HG03571 (cell line): ENCODE measurements at regions not wholly inside any gene's neighbourhood (a gene's known extent, or its start where the extent isn't known, plus 50 kb on each side); places are given as distances from the start of the nearest gene placed in this dataset.

ENCODE experiments used
- ATAC-seq: cut with Tn5 transposase; IDR thresholded peaks from one replicate; pipeline ENCODE4 v1.9.1; 2021; ENCODE audit not compliant: unreplicated experiment

DNA sequence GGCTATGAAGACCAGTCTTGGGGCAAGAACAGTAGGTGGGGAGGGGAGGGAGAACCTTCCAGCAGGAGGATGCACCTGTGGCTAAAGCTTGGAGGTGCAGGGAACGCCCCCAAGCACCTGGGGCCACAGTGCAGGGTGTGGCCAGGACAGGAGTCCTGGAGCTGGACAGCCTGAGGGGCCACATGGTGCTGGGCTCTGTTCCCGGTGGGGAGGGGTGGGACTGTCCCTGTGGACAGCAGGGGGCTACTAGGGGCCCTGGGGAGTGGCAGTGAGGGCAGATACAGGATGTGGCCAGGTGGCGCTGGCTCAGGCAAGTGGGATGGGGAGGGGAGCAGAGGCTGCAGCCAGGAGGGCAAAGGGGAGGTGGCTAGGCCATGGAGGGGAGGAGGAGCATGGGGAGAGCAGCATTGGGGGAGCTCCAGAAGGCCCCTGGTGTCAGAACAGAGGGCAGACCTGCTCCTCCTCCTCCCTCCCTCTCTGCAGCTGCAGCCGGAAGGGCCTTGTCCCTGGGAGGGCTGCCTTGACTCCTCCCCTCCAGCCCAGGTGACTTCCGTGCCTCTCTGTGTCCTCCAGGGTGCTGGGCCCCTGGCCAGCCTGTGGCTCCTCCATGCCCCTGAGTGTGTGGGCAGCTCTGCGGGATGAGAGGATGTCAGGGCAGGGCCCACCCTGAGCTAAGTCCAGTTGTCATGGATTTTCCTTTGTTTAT, 68.4 kb upstream of the DLK1 start:
- no peak for ATAC-seq

DNA sequence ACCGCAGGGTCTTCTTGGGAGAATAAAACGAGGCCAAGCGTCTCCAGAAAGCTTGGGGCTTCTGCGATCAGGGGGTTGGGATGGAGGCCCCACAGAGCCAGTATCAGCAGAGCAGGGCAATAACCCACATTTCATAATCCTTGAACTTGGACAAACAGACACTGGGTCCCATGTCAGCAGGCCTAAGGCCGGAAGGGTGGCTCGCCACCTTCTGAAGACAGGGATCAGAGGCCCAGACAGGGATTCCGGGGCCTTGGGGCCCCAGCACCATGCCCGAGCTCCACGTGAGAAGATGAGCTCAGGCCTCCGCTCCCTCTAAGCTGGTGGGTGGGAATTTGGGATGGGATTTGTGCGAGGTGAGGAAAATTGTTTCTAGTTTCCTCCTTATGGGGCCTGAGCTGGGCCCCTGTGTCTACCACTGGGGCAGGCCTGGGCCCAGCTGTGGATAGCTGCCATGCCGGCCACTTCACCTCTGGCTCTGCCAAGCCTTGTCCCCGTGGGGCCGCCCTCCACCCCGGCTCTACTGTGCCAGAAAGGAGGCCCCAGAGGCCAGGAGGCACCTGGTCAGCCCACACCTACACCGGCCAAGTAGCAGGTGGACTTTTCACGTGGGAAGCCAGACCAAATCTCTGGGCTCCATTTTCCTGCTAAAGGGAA, 67.2 kb upstream of the DLK1 start:
- ATAC-seq: no peak

DNA sequence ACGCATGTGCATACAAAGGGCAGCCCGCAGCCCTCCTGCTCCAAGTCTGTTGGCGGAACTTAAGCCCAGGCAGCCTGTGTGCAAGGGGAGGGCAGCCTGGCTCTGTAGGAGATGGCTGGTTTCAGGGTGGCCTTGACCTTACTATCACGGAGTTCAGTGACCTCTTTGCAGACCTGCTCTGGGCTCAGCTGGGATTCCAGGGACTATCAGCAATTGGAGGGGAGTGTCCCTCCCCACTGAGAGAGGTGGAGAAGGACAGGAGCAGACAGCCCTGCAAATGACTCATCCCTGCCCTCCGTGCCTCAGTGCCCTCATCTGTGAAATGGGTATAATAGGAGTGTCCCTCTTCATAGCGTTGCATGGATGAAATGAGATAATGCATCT, 66.2 kb upstream of the DLK1 start:
- ATAC-seq: no peak

DNA sequence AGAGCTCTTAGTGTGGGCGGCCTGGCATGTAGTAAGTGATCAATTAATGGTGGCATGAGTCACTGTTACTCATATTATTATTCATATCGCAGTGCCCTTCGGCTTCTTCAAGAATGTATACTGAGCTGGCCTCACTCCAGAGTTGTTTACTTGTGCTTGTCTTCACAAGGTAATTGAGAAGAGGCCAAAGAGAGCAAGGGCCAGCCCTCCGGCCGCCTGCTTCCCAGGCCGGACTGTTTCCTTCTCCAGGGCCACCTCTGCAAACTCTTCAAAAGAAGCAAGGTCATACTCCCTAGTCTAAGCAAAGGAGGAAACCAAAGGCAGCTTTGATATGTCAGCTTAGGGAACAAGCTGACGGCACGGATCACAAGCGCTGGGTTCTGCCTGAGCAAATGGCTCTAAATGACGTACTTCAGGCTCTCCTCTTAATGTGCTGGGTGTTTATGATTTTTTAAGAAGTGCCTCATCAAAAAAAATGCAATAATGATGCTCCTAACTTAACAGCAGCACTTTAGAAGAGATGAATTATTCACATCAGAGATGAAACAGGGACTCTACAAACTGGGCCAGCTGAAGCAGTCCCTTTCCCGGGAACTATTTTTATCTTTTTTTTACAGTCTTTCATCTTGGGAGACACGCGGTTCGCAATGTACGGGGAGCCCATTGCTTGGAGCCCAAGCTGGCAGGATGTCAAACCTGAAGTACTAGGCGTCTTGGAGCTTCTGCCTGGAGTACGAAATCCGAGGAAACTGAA, 65.6 kb upstream of the DLK1 start:
- no peak for ATAC-seq

DNA sequence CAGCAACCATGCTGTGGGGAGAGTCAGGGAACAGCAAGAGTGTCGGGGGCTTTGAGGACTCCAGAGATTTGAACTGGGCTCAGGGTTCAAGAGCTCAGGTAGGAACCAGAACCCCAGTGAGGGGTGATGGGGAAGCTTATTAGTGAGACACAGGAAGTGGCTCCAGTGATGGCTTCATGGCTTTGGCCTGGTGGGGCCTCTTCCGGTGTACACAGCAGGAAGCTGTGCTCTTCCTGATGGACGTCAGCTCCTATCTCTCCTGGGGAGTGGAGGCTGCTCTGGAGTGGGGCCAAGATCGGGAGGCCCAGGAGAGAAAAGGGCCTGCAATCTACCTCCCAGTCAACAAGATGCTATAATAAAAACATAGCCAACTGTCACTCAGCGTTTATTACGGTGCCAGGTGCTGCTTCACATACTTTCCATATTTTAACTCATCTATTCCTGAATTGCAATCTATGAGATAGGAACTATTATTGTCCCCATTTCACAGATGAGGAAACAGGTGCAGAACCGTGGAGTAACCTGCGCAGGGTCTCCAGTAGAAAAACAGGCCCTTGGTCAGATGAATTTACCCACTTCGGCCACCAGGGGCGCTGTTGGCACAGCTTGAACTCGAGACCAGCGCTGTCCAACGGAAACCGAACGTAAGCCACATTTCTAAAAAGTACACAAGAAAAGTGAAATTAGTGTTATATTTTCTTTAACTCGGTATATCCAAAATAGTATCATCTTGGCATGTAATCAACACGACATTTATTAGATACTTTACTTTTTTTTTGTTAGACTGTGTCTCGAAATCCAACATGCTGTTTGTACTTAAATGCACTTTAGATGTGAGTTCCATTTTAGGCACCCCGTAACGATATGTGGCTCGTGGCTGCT, 63.6 kb upstream of the DLK1 start:
- no peak for ATAC-seq

DNA sequence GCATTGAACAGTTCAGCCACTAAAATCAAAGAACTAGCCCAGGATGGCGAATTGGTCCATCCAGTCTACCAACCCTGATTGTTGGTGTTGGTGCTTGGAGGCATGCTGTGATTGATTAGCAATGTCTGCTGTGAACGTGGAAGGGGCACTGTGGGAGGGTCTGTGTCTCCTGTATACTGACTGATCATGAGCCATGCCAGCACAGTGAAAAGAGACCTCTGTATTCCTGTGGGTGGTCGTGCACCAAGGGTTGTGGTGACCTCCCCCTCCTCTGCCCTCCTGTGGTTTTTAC, 63.0 kb upstream of the DLK1 start:
- ATAC-seq: no peak

DNA sequence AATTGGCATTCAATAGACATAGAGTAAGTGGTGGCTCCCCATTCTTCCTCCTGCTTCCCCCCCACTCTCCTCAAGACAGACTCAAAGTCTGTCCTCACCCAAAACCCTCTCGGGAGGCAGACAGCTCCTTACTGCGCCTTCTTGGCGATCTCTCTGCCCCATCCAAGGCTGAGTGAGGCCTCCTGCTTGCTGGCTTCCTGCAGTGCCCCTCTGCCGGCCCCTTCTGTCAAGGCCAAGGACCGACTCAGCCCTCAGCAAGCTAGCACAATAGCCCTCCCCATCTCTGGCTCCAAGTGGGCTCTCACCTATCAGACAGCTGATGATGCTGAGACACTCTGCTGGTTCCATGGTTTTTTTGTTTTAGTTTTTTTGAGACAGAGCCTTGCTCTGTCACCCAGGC, 62.5 kb upstream of the DLK1 start:
- ATAC-seq: no peak

DNA sequence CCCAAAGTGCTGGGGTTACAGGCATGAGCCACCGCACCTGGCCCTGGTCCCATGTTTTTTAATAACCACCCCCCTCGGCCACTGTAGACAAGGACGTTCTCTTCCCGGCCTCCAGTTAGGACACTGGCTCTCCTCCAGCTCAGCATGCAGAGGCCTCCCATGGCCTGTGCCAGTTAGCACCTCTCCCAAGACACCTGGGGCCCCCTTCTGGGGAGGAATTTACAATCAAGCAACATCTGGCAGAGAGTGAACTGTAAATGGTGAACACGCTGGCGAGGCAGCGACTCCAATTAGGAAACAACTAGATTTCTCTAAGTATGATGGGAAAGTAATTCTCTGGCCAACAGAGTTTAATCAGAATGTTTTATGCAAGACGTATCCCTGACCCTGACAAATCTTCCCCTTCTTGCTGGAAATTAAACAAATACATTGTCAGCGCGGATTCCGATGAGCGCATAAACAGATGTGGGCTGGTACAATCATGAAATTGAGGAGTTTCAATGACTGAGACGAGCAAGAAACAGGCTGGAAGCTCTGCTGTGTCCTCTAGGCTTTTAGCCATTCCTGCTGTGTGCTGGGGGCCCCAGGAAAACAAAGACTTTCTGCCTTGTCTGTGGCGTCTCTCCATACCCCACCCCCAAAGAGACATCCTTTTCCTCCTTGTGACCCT, 61.7 kb upstream of the DLK1 start:
- ATAC-seq: no peak

DNA sequence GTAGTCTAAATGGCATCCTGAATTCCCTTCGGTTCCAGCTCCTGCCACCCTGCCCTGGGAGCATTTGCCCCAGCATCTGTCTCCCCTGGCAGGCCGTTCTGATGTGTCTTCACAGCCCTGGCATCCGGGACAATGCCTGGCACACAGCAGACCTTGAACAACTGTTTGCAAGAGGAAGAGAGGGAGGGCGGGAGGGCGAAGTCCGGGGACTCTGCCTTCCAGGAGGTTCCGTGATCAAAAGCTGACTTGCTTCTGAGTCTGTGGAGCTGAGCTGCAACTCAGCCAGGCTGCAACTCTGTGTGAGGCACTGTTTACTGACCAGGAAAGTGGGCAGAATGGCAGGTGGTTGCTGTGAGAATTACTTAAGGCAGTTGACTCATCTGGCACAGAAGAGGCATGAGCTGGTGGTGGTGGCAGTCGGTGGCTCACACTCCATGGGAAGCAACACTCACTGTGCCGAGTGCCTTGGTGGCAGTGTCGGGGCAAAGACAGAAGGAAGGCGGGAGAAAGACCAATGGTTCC, 61.1 kb upstream of the DLK1 start:
- no peak for ATAC-seq

DNA sequence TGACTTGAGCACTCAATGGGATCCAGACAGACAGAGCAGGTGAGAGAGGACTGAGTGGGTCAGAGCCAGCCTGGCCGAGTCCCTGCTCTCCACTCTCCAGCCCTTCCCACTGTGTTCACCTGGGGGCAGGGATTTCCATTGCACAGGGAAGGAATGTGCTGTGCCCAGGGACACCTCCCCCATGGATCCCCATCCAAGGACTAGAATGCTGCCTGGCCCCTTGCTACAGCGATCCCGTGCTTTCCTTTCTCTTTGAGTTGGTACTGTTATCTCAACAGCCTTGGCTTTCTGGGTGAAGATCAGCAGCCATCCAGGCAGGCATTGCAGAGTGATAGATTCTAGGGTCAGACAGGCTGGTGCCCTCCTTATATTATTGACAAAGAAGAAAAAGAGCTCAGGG, 60.3 kb upstream of the DLK1 start:
- ATAC-seq: no peak

DNA sequence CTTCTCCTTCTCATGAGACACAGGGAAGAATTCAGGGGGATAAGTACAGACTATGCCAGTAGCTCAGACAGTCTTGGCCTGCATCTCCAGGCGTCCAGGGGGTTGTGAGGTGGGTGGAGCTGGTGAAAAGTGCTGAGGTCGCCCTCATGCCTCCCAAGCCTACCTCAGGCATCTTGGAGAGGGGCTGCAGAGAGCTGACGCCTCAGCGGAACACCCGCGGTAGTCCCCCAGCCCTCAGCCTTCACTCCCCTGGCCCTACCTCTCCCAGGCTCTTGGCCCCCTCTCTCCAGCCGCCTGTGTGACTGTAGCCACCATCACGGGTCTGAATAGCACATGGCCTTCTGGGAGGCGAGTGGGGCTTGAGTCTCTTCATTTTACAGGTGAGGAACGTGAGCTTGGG, 59.8 kb upstream of the DLK1 start:
- no peak for ATAC-seq

DNA sequence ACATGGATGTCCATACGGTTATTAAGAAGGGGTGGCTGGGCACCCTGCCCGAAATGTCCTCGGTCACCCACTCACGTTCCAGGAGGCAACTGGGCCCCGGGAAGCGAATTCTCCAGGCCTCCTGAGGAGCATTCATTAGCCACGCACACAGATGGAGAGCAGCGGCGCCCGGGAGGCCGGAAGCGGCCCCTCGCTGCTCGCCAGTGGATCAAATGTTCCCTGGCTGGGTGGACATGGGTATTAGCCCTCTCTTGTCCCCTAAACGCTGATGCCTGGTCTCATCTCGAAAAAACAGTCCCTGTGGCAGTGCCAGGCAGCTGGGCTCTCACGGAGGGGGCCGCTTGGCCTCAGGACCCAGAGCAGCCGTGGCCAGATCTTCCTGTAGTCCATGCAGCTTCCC, 59.0 kb upstream of the DLK1 start:
- no peak for ATAC-seq

DNA sequence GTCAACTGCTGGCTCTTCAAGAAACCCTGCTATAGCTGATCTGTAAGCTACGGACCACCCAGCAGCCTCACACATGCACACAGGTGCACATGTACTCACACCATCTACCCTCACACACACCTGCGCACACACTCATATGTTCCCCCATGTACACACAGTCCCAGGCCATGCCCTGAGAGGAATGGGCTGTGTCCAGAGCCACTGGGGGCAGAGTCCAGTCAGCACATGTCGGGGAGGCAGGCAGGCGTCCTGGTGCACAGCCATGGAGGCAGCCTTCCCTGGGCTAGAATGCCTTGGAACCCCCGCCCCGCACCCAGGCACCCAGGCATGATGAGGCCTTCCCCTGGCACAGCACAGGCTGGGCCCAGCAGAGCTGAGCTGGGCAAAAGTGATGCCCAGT, 58.3 kb upstream of the DLK1 start:
- no peak for ATAC-seq

DNA sequence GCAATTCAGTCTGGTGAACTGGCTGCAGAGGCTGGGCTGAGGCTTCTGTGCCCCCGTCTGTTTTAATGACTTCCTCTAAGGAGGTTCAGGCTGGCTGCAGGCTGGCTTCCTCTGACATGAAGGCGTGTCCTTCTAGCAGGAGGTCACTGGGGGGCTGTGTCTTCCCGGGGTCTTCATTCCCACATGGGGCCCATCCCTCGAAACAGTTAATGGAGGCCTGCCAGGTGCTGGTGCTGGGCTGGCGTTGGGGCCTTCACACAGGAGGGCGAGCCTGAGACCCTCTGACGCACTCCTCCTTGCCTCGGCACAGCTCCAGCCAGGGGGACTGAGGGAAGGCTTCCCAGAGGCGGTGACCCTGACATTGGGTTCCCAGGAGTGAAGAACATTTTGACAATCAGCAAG, 57.7 kb upstream of the DLK1 start:
- ATAC-seq: no peak

DNA sequence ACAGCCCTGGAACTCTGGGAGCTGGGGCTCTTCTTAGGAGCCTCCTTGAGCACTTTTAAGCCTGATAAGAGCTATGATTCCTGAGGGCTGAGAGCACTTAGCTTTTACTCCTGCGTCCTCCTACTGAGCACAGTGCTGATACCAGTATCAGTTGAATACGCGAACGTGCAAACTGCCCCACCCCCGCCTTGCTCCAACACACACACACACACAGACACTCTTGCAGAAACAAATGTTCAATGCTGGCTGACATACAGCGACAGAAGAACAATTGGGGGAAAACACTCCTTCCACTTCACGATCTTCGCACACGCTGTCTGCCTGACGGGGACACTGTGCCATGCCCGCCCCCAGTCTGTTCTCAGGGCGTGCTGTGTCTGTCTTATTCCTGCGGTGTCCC, 57.2 kb upstream of the DLK1 start:
- ATAC-seq: no peak

DNA sequence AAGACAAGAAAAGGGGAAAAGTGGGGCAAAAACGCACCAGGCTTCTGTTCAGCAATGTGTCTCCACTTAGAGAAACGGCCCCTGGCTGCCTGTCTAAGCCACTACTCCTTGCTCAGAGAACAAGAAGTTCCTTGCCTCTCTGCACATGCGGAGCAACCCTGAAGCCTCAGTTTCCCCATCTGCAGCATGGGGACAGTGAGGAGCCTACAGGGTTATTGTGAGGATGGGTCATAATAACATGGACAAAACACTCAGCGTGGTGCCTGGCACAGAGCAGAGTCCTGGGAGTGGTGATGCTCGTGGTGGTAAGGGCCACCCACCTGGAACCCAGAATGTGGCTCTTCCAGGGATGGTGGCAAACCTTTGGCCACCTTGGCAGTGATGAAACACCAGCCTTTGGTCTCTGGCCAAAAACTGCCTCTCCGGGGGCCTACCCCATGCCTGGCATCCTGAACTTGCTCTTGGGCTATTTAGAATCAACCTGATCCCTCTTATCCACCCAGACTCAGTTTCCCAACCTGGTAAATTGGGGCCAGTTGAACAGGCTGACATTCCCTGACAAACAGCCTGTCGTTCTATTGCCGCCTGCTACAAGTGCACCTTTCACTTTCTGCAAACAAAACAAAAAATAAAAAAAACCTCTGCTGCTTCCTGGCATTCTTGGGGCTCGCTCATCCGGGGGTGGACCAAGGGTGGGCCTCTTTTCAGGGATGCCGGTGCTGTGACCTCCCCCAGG, 56.5 kb upstream of the DLK1 start:
- ATAC-seq: no peak

DNA sequence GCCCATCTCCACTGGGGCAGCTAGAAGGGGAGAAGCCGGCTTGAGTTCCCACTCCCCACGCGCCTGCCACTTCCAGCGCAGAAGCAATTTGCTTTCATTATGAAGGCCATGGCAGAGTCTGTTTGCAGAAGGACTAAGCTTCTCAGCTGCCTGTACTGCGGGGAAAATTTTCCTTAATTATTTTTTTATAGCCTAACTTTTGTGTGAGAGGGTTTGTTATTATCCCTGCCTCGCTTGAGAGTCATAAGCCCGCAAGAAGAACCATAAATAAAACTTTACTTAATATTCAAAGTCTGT, 56.0 kb upstream of the DLK1 start:
- ATAC-seq: no peak

DNA sequence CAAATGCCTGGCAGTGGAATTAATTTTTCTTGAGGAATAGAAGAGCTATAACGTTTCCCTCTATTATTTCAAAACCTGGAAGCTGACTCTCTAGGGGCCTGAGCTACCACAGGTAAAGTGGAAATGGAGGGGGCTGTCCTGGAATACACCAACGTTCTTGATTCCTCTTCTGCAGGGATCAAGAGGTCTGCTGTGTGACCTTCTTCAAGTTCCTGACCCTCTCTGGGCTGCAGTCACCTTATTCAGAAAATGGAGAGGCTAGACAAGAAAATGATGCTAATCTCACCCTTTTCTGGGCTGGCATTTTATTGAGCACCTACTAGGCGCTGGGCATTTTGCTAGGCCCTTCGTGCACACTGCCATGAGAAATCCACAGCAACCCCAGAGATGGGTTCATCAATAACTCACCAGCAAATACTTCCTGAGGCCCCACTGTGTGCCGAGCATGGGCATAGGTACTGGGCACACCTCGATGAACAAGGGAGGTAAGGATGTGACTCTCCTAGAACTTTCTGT, 55.2 kb upstream of the DLK1 start:
- ATAC-seq: no peak

DNA sequence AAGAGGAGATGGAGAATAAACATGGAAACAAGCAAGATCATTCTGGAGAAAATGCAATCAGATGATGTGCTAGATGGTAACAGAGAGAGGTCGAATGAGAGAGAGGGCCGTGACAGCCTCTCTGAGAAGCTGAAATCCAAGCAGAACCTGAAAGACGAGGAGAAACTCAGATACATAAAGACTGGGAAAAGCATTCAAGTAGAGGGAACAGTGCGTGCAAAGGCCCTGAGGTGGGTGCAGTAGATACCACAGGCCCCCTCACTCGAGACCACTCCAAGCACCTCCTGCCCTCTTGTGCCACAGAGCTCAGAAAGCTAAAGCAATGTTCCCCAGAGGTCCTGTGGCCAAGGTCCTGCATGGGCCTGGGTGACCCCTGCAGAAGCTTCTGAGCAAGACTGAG, 54.8 kb upstream of the DLK1 start:
- no peak for ATAC-seq
